ENCODE measurements at regions not wholly inside any gene's neighbourhood (a gene's known extent, or its start where the extent isn't known, plus 50 kb on each side); places are given as distances from the start of the nearest gene placed in this dataset.

GRCh38 chr22:49047447-49047846 lies 780.2 kb downstream of the BRD1 start:
- no peak for TF ChIP-seq EZH2 (IDR thresholded peaks at IDR 0.05)
- TF ChIP-seq POLR2AphosphoS5 (IDR thresholded peaks at IDR 0.05; ENCODE audit: borderline replicate concordance, low read depth, low read length) = no peak
- no peak for TF ChIP-seq FOXP2 (optimal IDR thresholded peaks at IDR 0.05; ENCODE audit: control extremely low read depth, extremely low read length, insufficient read depth)
